ENCODE measurements at regions not wholly inside any gene's neighbourhood (a gene's known extent, or its start where the extent isn't known, plus 50 kb on each side); places are given as distances from the start of the nearest gene placed in this dataset.

DNA sequence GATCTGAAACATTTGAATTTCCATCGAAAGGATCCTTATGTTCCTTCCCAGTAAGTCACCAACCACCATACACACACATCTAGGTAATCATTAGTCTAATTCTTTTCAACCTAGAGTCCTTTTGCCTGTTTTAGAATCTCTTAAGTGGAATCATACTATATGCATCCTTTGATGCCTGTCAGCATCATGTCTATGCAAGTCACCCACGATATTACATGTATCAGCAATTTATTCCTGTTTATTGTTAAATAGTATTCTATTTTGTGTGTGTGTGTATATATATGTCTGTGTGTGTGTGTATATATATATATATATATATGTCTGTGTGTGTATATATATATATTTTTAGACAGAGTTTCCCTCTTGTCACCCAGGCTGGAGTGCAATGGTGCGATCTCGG, 78.9 kb upstream of the RPH3AL start:
- TF ChIP-seq, protein P1, sequence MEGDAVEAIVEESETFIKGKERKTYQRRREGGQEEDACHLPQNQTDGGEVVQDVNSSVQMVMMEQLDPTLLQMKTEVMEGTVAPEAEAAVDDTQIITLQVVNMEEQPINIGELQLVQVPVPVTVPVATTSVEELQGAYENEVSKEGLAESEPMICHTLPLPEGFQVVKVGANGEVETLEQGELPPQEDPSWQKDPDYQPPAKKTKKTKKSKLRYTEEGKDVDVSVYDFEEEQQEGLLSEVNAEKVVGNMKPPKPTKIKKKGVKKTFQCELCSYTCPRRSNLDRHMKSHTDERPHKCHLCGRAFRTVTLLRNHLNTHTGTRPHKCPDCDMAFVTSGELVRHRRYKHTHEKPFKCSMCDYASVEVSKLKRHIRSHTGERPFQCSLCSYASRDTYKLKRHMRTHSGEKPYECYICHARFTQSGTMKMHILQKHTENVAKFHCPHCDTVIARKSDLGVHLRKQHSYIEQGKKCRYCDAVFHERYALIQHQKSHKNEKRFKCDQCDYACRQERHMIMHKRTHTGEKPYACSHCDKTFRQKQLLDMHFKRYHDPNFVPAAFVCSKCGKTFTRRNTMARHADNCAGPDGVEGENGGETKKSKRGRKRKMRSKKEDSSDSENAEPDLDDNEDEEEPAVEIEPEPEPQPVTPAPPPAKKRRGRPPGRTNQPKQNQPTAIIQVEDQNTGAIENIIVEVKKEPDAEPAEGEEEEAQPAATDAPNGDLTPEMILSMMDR (IDR thresholded peaks at IDR 0.05; ENCODE audit: extremely low read depth, missing control alignments) = no peak
- no peak for DNase-seq (ENCODE audit: low spot score)

DNA sequence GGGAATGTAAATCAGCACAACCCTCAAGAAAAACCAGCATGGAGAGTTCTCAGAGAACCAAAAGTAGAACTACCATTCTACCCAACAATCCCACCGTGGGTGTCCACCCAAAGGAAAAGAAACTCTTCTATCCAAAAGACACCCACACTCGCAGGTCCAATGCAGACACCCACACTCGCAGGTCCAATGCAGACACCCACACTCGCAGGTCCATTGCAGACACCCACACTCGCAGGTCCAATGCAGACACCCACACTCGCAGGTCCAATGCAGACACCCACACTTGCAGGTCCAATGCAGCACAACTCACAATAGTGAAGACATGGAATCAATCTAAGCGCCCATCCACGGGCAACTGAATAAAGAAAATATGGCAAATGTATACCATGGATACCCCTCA, 77.0 kb upstream of the RPH3AL start:
- DNase-seq (ENCODE audit: low spot score) = no peak
- TF ChIP-seq, protein P1 (IDR thresholded peaks at IDR 0.05; ENCODE audit: extremely low read depth, missing control alignments) = no peak

DNA sequence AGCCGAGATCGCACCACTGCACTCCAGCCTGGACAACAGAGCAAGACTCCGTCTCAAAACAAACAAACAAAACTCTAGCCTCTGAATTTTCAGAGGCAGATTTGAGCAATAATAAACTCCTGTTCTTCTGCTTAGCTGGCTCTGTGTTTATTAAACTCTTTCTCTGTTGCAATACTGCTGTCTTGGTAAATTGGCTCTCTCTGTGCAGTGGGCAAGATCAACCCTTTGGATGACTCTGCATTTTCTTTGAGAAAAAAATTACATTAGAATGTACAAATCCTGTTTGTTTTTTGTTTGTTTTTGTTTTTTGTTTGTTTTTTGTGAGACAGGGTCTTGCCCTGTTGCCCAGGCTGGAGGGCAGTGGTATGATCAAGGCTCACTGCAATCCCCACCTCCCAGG, 75.8 kb upstream of the RPH3AL start:
- no peak for DNase-seq (ENCODE audit: low spot score)
- TF ChIP-seq, protein P1 (IDR thresholded peaks at IDR 0.05; ENCODE audit: extremely low read depth, missing control alignments) = no peak

DNA sequence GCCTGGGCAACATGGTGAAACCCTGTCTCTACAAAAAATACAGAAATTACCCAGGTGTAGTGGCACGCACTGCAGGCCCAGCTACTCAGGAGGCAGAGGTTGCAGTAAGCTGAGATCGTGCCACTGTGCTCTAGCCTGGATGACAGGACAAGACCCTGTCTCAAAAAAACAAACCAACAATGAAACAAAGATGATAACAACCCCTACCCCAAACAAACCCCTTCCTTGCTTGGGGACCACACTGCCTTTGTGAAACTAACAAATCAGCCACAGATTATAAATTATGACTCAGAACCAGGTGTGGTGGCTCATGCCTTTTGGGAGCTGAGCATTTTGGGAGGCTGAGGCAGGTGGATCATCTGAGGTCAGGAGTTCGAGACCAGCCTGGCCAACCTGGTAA, 75.3 kb upstream of the RPH3AL start:
- DNase-seq (ENCODE audit: low spot score) = no peak
- TF ChIP-seq, protein P1 (IDR thresholded peaks at IDR 0.05; ENCODE audit: extremely low read depth, missing control alignments) = no peak

DNA sequence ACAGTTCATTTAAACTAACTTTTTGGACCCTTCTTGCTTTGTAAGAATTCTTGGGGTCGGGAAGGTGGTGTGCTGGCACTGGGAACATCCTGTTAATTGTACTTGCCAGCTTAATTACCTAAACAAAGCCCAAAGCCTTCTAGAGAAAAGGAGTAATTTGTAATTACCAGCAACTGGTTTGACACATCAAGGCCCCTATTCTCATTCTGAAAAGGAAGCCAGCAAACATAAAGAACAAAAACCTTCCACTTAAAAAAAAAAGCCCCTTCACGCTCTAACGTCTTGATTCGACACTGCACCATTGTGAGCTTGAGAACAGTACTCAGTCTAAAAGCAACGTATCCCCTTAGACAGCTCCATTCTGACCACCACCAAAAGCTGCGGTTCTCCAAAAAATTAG, 74.7 kb upstream of the RPH3AL start:
- TF ChIP-seq, protein P1 (IDR thresholded peaks at IDR 0.05; ENCODE audit: extremely low read depth, missing control alignments) = no peak
- DNase-seq (ENCODE audit: low spot score) = no peak

DNA sequence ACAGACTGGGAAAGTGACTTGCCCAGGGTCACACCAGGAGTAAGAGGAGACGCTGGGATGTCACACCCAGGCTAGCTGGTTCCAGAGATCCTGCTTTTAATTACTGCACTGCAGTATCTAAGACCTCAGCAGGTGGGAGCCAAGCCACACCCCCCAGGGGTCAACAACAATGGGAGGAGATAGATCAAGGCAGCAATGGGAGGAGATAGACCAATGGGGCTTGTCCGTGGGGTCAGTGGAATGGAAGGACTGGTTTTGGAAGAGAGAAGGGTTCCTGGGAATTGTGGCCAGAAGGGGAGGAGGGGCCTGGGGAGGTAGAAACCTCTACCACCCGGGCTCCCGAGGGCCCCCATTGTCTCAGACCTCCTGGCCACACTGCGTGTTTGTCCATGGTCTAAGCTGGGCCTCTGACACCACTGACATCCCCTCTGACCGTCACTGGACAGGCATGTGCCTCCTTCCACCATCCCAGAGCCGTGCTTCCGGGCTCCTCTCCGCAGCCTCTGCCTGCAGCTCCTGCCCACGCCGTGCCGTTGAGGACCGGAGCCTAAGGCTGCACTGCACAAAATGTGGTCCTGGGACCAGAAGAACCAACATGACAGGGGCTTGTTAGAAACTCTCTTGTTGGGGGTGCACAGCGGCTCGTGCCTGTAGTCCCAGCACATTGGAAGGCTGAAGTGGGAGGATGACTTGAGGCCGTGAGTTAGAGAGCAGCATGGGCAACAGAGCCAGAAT, 69.8 kb upstream of the RPH3AL start:
- TF ChIP-seq, protein P1 (IDR thresholded peaks at IDR 0.05; ENCODE audit: extremely low read depth, missing control alignments) = no peak

DNA sequence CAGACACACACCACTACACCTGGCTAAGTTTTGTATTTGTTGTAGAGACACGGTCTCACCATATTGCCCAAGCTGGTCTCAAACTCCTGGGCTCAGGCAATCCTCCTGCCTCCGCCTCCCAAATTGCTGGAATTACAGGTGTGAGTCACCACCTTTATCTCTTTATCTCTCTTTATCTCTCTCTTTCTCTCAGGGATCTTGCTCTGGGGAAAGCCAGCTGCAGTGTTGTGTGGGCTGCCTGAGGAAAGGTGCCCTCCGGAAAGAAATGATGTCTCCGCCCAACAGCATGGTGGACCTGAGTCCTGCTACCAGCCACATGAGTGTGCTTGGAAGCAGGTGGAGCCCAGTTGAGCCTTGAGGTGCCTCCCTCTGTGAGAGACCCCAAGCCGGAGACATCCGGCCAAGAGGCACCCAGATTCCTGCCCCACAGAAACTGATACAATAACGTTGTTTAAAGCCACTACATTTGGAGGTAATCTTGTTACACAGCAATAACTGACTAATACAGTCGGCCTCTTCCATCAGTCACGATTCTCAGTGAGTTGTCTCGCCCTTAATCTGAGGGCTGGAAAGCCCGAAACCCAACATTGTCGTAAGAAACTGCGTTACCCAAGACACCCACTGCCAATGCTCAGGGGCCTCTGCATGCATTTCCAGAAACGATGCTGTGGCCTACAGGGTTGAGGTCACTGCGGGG, 68.0 kb upstream of the RPH3AL start:
- TF ChIP-seq, protein P1 (IDR thresholded peaks at IDR 0.05; ENCODE audit: extremely low read depth, missing control alignments) = no peak
- DNase-seq (ENCODE audit: low spot score) = no peak

More for the DNA sequence above, 69.8 kb upstream of the RPH3AL start:
- no peak for DNase-seq (ENCODE audit: low spot score)
